GM18502 (cell line): ENCODE measurements at regions not wholly inside any gene's neighbourhood (a gene's known extent, or its start where the extent isn't known, plus 50 kb on each side); places are given as distances from the start of the nearest gene placed in this dataset.

ENCODE experiments used
- ATAC-seq: cut with Tn5 transposase; IDR thresholded peaks from one replicate; pipeline ENCODE4 v1.9.1; 2021; ENCODE audit warnings: mild to moderate bottlenecking; ENCODE audit not compliant: unreplicated experiment, poor library complexity

- ATAC-seq, result no peak
These were observed 571.9 kb downstream of the CPS1 start for GRCh38 chr2:211128287-211128686.

- no peak for ATAC-seq
These were observed 573.4 kb downstream of the CPS1 start for GRCh38 chr2:211129798-211130197.

- ATAC-seq, result no peak
These were observed 575.6 kb downstream of the CPS1 start for GRCh38 chr2:211132046-211132445.

GRCh38 chr2:211132573-211132972 is 576.2 kb downstream of the CPS1 start:
- ATAC-seq, result no peak

- no peak for ATAC-seq
These were observed 577.4 kb downstream of the CPS1 start for GRCh38 chr2:211133766-211134165.

- ATAC-seq, result no peak
These were observed 582.2 kb downstream of the CPS1 start for GRCh38 chr2:211138551-211138950.

- no peak for ATAC-seq
These were observed 585.2 kb downstream of the CPS1 start for GRCh38 chr2:211141646-211142045.

GRCh38 chr2:211144078-211144477 is 587.7 kb downstream of the CPS1 start:
- no peak for ATAC-seq

GRCh38 chr2:211144974-211145665 is 588.7 kb downstream of the CPS1 start:
- ATAC-seq, result no peak

GRCh38 chr2:211149731-211150130 is 593.3 kb downstream of the CPS1 start:
- ATAC-seq, result no peak

GRCh38 chr2:211157211-211157610 is 600.8 kb downstream of the CPS1 start:
- ATAC-seq, result no peak

- ATAC-seq, result peak; percentile 99
These were observed 601.6 kb downstream of the CPS1 start for GRCh38 chr2:211157856-211158463.

- no peak for ATAC-seq
These were observed 603.6 kb downstream of the CPS1 start for GRCh38 chr2:211159972-211160371.

GRCh38 chr2:211161236-211161635 is 604.8 kb downstream of the CPS1 start:
- ATAC-seq, result no peak

- no peak for ATAC-seq
These were observed 606.5 kb downstream of the CPS1 start for GRCh38 chr2:211162911-211163310.

- ATAC-seq, result no peak
These were observed 614.4 kb downstream of the CPS1 start for GRCh38 chr2:211170843-211171242.

GRCh38 chr2:211174021-211174420 is 617.6 kb downstream of the CPS1 start:
- no peak for ATAC-seq

- ATAC-seq, result no peak
These were observed 618.2 kb downstream of the CPS1 start for GRCh38 chr2:211174631-211175030.

GRCh38 chr2:211175956-211176355 is 619.6 kb downstream of the CPS1 start:
- no peak for ATAC-seq

- ATAC-seq, result no peak
These were observed 620.2 kb downstream of the CPS1 start for GRCh38 chr2:211176514-211177141.

- no peak for ATAC-seq
These were observed 625.2 kb downstream of the CPS1 start for GRCh38 chr2:211181626-211182025.

GRCh38 chr2:211187602-211188001 is 631.2 kb downstream of the CPS1 start:
- ATAC-seq, result no peak
